Pancreas (tissue), 10 donors: ENCODE measurements at regions not wholly inside any gene's neighbourhood (a gene's known extent, or its start where the extent isn't known, plus 50 kb on each side); places are given as distances from the start of the nearest gene placed in this dataset.
"Not testable (repeated sequence)": the region's sequence is repeated elsewhere in the genome, so short reads cannot be mapped to it uniquely, and the experiment has no call there.

Source experiments
- ATAC-seq, 4 donors: fragments of 200-7000 bp; cut with Tn5 transposase; one replicate each; pipeline versions ENCODE4 v1.8.0 to v1.9.1; 2020; ENCODE audit warnings: mild to moderate bottlenecking in 4 of 4, moderate library complexity in 4 of 4
- DNase-seq, 6 donors: peaks; one replicate each; pipeline ENCODE4 v3.0.0-alpha.2; 2020
- FAIRE-seq: peaks from 2 replicates; lab custom pipeline; 2012; peaks lifted over from hg19 to GRCh38; lab: Jason Lieb, UNC
- H3K27ac ChIP-seq, 4 donors: fragments of 200-600 bp; sonication (generic); 1 replicate in 3 of 4; 2 replicates in 1 of 4; pipeline versions ENCODE4 v1.5.0 to v1.8.0; 2020
- H3K27me3 ChIP-seq, 4 donors: fragments of 200-600 bp; one replicate each; pipeline ENCODE4 v1.8.0; 2021
- H3K36me3 ChIP-seq, 3 donors: fragments of 200-600 bp; sonication (generic) in 1 of 3; one replicate each; pipeline versions ENCODE4 v1.5.0 to v1.8.0; 2020 to 2021
- H3K4me1 ChIP-seq, 3 donors: fragments of 200-600 bp; one replicate each; pipeline ENCODE4 v1.8.0; 2021
- H3K4me3 ChIP-seq, 4 donors: fragments of 200-600 bp; sonication (generic) in 2 of 4; one replicate each; pipeline versions ENCODE4 v1.5.0 to v1.8.0; 2020 to 2021
- H3K9me3 ChIP-seq, 4 donors: fragments of 200-600 bp; one replicate each; pipeline ENCODE4 v1.8.0; 2021
- WGBS, 2 donors: extraction: QIAGEN DNeasy Blood & Tissue Kit; methylation state at CpG; one replicate each; pipeline ENCODE4 v1.1.7; 2013; 5-methylcytosine and 5-hydroxymethylcytosine counted together
- intact Hi-C, 3 donors: fragments of 100-400 bp; cut with DNase I; formaldehyde crosslinking; loops; one replicate each; pipeline versions ENCODE4 v1.11.1 to v1.14.2; 2022
- TF ChIP-seq, protein P1 (sequence below), 4 donors: fragments of 200-600 bp; sonication (generic) in 3 of 4; IDR thresholded peaks; one replicate each; pipeline versions ENCODE4 v1.5.0 to v1.8.0; 2021; ENCODE audit warnings: antibody characterized with exemption in 4 of 4
- donor health status: healthy with polysubstance abuse.
- donor health status: DM: no; HTN: no; CAD: no; lungs with moderate emphysema.
- donor health status: DM: no; HTN: no; CAD: no.
- donor health status: control.
- donor health status: control.
- donor health status: Bipolar disorder and iron deficiency.
- donor health status: DM: yes; HTN: yes; CAD: no.
- donor health status: DM: no; HTN: no; CAD: no.
- donor health status: DM: no; HTN: no; CAD: no.
- donor health status: DM: yes; HTN: yes; CAD: no.

DNA sequence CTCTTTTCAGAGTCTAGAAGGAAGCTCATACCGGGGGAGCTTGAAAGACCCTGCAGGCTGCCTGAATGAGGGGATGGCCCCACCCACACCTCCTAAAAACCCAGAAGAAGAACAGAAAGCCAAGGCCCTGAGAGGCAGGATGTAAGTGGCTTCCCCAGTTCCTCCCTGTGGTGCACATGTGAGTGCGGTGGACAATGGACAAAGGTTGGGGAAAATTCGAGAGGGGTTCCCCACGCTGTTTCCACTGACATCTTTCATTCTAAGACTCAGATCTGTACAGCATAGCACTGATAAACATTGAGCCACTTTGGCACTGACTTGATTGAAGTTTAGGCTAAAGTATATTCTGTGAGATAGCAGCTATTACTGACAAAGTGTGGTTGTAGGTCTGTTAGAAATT lies 79.5 kb upstream of the UMPS start:
- FAIRE-seq = no peak
- H3K27me3 ChIP-seq = no peaks in the 10 kb centered on the region
- H3K36me3 ChIP-seq = peaks cover 0 to 10% (median 6%) of the 10 kb centered on the region in 3 donors
- intact Hi-C loops = no loop called here
- H3K4me3 ChIP-seq = no peak overlapping the region
- DNase-seq = no peak
- no peaks in the 10 kb centered on the region for H3K9me3 ChIP-seq
- TF ChIP-seq, protein P1, sequence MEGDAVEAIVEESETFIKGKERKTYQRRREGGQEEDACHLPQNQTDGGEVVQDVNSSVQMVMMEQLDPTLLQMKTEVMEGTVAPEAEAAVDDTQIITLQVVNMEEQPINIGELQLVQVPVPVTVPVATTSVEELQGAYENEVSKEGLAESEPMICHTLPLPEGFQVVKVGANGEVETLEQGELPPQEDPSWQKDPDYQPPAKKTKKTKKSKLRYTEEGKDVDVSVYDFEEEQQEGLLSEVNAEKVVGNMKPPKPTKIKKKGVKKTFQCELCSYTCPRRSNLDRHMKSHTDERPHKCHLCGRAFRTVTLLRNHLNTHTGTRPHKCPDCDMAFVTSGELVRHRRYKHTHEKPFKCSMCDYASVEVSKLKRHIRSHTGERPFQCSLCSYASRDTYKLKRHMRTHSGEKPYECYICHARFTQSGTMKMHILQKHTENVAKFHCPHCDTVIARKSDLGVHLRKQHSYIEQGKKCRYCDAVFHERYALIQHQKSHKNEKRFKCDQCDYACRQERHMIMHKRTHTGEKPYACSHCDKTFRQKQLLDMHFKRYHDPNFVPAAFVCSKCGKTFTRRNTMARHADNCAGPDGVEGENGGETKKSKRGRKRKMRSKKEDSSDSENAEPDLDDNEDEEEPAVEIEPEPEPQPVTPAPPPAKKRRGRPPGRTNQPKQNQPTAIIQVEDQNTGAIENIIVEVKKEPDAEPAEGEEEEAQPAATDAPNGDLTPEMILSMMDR (IDR thresholded peaks at IDR 0.05) = no peak
- no peaks in the 10 kb centered on the region for H3K4me1 ChIP-seq
- no peak for ATAC-seq
- WGBS, 2 donors = 89 to 91% methylated on average over 4 of the region's 4 CpGs
- no peak overlapping the region for H3K27ac ChIP-seq

DNA sequence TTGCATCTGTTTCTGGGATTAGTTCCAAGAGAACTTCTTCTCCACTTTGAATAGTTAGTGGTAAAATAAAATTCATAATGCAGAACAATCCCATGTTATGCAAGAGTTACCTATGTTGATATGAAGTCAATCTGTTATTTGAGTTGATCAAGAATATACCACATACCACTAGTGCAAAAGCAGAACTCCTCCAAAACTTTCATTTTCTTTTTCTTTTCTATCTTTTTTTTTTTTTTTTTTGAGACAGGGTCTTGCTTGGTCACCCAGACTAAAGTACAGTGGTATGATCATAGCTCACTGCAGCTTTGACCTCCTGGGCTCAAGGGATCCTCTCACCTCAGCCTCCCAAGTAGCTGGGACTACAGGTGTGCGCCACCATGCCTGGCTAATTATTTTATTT lies 78.8 kb upstream of the UMPS start:
- 93 to 98% methylated on average over 1 of the region's 1 CpG for WGBS, 2 donors
- ATAC-seq, intact Hi-C loops, H3K27me3 ChIP-seq, H3K9me3 ChIP-seq, FAIRE-seq, DNase-seq, H3K4me1 ChIP-seq, H3K27ac ChIP-seq, H3K4me3 ChIP-seq: not testable (repeated sequence)
- H3K36me3 ChIP-seq = peaks cover 0 to 10% (median 6%) of the 10 kb centered on the region in 3 donors

DNA sequence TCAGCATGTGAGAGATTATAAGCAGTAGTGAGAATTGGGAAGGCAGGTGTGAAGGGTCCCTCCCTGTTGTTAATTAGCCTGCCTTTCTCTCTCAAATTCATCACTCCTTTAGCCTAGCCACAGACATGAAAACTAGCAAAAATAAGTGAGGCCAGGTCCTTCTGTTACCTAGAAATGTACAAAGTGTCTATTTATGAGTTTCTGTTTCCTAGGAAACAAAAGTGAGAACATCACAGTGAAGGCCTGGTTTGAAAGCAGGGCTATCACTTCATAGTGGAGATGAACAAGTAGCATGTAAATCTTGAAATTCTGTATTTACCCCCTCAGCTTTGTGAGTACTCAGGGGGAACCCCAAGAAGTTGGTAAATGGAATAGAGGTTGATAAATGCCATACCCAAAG lies 78.2 kb upstream of the UMPS start:
- intact Hi-C loops = no loop called here
- peaks cover 0 to 10% (median 6%) of the 10 kb centered on the region in 3 donors for H3K36me3 ChIP-seq
- FAIRE-seq = no peak

DNA sequence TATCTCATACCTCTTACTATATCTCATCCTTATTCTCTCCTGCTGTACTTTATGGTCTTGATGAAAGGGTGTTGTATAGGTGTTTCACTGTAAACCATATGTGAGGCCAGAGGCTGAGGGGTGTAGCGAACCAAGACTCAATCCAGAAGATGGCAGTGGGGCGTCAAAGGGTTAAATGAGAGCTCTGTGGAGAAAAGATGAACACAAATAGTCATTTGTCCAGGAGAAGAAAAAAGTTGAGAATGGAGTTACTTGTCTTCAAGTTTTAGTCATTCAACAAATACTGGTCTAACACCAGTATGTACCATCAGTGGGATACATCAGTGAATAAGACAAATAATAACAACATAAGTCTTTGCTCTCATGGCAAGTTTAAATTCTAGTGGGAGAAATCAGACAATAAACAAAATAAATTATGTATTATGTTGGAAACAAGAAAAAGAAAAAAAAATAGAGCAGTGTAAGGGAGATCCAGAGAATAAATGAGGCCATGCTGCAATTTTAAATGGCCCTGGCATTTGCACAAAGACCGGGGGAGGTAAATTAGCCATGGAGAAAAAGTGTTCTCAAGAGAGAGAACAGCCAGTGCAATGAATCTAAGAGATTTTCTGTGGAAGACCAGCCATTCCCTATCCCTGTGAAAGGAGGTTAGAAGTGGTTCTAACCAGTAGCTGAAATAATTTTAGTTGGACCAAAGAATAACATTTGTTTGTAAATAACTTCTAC lies 77.0 kb upstream of the UMPS start:
- FAIRE-seq (no peak), DNase-seq (no peak), ATAC-seq (no peak)
- Histone ChIP-seq H3K27me3 (no peaks in the 10 kb centered on the region), H3K4me1 (no peaks in the 10 kb centered on the region), H3K4me3 (no peak overlapping the region), H3K36me3 (peaks cover 3 to 19% (median 17%) of the 10 kb centered on the region in 3 donors), H3K9me3 (no peaks in the 10 kb centered on the region), H3K27ac (no peak overlapping the region)
- intact Hi-C loops = no loop called here
- WGBS, 2 donors = 78 to 94% methylated on average over 3 of the region's 3 CpGs
- TF ChIP-seq, protein P1 (IDR thresholded peaks at IDR 0.05) = no peak

More for the DNA sequence above, 78.2 kb upstream of the UMPS start:
- TF ChIP-seq, protein P1 (IDR thresholded peaks at IDR 0.05) = no peak
- no peak for ATAC-seq
- no peak for DNase-seq
- Histone ChIP-seq H3K27ac (no peak overlapping the region), H3K27me3 (no peaks in the 10 kb centered on the region), H3K4me1 (no peaks in the 10 kb centered on the region), H3K4me3 (no peak overlapping the region), H3K9me3 (no peaks in the 10 kb centered on the region)

DNA sequence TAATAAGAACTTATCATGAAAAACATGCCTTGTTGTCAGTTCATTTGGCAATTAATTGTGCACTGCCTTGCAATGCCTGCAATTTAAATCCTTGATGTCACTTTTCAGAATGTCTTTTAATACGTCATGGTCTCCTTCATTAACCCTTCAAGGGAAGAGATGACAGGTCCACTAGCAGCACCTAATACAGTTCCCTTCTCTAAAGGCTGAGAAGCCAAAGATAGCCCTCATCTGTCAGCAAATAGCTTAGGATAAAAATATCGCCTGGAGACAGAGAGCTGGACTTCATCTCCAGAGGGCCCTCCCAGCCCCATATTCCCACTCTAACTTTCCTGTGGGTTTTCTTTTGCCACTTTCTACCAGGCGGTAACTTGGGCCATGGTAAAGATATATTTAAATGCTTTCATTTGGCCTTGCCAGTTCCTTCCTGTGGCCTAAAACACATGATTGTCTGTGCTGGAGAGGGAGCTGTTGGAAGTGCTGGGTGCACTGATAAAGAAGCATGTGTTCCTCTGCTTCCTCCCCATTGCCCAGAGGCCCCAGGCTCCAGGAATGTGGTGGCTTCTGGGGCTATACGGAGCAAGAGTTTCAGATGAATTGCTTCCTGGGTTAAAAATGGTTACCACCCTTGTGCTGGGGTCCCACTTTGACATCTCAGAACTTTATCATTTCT lies 76.3 kb upstream of the UMPS start:
- DNase-seq = no peak
- Histone ChIP-seq H3K4me3 (no peak overlapping the region), H3K27ac (no peak overlapping the region), H3K9me3 (no peaks in the 10 kb centered on the region), H3K27me3 (no peaks in the 10 kb centered on the region), H3K36me3 (peaks cover 3 to 25% (median 23%) of the 10 kb centered on the region in 3 donors), H3K4me1 (no peaks in the 10 kb centered on the region)
- intact Hi-C loops = no loop called here
- 80 to 85% methylated on average over 4 of the region's 4 CpGs for WGBS, 2 donors
- no peak for ATAC-seq
- FAIRE-seq = no peak
- TF ChIP-seq, protein P1 (IDR thresholded peaks at IDR 0.05) = no peak
